Eye (tissue), 1 donor: ENCODE measurements at regions not wholly inside any gene's neighbourhood (a gene's known extent, or its start where the extent isn't known, plus 50 kb on each side); places are given as distances from the start of the nearest gene placed in this dataset.

Experiments
- DNase-seq: peaks from one replicate; pipeline ENCODE4 v3.0.0-alpha.2; 2015

- DNase-seq = no peak
Observed at GRCh38 chr5:7955476-7955875, 86.5 kb downstream of the MTRR start.

GRCh38 chr5:7957329-7957728, 88.4 kb downstream of the MTRR start:
- no peak for DNase-seq

- DNase-seq = no peak
Observed at GRCh38 chr5:7960142-7960541, 91.2 kb downstream of the MTRR start.

- no peak for DNase-seq
Observed at GRCh38 chr5:7961540-7961939, 92.6 kb downstream of the MTRR start.

- no peak for DNase-seq
Observed at GRCh38 chr5:7970816-7971215, 101.9 kb downstream of the MTRR start.

- no peak for DNase-seq
Observed at GRCh38 chr5:7976411-7977190, 107.7 kb downstream of the MTRR start.

- DNase-seq = no peak
Observed at GRCh38 chr5:7978114-7978513, 109.2 kb downstream of the MTRR start.

- DNase-seq = no peak
Observed at GRCh38 chr5:7978991-7979390, 110.0 kb downstream of the MTRR start.

GRCh38 chr5:7980881-7981280, 111.9 kb downstream of the MTRR start:
- peak; percentile 58 for DNase-seq

- no peak for DNase-seq
Observed at GRCh38 chr5:7983433-7983832, 114.5 kb downstream of the MTRR start.

- no peak for DNase-seq
Observed at GRCh38 chr5:7991125-7991821, 122.3 kb downstream of the MTRR start.

- no peak for DNase-seq
Observed at GRCh38 chr5:7995688-7996294, 126.8 kb downstream of the MTRR start.

GRCh38 chr5:8005416-8005815, 136.5 kb downstream of the MTRR start:
- no peak for DNase-seq

- no peak for DNase-seq
Observed at GRCh38 chr5:8012131-8012977, 143.4 kb downstream of the MTRR start.

- peak; percentile 2 for DNase-seq
Observed at GRCh38 chr5:8013948-8014710, 145.2 kb downstream of the MTRR start.

- DNase-seq = no peak
Observed at GRCh38 chr5:8019719-8020218, 150.8 kb downstream of the MTRR start.

GRCh38 chr5:8020861-8021514, 152.0 kb downstream of the MTRR start:
- no peak for DNase-seq

- DNase-seq = no peak
Observed at GRCh38 chr5:8028243-8028642, 159.3 kb downstream of the MTRR start.

- DNase-seq = no peak
Observed at GRCh38 chr5:8033261-8033660, 164.3 kb downstream of the MTRR start.

- no peak for DNase-seq
Observed at GRCh38 chr5:8034852-8035251, 165.9 kb downstream of the MTRR start.

GRCh38 chr5:8048920-8049319, 180.0 kb downstream of the MTRR start:
- no peak for DNase-seq
